CMK (cell line): ENCODE measurements at regions not wholly inside any gene's neighbourhood (a gene's known extent, or its start where the extent isn't known, plus 50 kb on each side); places are given as distances from the start of the nearest gene placed in this dataset.
"Not testable (repeated sequence)": the region's sequence is repeated elsewhere in the genome, so short reads cannot be mapped to it uniquely, and the experiment has no call there.

Experiments
- DNase-seq: peaks from one replicate; pipeline ENCODE4 v3.0.0-alpha.2; 2010; ENCODE audit warnings: low read depth

DNA sequence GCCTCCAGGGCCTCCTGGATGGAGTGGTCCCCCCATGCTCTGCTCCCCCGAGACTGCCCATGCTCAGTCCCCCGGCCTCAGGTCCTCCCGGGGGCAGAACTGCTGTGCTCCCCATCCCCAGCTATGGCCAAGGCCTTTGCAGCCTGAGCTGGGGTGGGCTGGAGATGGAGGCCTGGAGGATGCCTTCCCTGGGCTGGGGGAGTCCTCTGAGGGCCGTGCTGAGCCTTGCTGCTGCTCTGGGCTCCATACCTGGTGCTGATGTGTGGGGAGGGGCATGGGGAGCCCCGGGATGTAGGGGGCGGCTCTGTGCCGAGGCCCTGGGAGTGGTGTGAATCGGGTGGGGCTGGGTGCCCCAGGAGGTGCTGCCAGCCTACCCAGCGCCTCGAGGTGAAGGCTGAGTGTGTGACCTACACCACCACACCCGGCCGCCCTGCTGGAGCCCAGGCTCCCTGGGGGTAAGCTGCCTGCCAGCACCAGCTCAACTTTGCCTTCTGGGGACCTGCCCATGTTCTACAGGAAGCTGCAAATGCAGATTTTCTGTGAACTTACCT is 109.5 kb downstream of the UNCX start:
- DNase-seq: no peak

DNA sequence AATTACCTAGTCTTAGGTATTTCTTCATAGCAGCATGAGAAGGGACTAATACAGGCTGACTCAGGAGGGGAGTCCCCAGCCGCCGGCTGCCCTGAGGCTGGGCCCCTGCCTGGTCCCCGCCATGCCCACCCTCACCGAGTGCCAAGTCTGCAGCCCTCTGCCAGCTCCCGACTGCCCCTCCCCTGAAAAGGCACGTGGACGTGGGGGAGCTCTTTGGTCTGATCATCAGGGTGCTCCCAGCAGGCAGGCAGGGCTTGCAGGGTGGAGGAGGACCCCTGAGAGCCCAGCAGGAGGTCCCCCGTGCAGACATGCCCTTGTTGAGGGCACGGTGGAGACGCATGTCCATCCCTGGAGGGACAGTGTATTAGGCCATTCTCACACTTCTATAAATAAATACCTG is 110.9 kb downstream of the UNCX start:
- DNase-seq: no peak

- DNase-seq: no peak
These were observed 111.7 kb downstream of the UNCX start for GRCh38 chr7:1344421-1344820.

DNA sequence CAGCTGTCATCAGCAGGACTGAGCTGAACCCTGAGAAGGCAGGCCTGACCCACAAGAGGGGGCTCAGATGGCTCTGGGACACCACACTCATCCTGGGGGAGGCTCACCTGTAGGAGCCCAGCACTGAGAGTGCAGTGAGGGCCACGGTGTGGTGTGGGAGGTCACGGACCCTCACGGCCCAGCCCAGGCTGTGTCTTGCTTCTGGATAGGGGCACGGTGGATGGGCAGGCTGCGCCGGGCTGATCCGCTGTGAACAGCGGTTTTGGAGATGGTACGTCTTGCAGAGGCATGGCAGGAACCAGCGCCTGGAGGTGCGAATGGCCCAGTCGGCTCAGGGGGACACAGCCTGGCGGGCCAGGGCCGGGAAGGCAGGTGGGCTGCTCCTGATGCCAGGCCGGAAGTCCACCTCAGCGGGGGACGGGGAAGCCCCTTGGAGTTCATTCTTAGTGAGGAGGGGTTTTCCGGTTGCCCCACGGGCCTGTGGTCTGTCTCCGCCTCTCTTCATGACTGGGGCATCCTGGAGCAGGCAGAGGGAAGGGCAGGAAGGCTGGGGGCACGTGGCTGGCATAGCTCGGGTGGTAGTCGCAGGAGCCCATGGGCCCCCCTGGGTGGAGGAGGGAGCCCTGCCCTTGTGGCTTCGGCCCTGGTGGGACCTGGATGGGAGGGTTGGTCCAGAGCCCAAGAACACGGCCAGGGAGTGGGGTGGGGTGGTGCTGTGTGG is 112.5 kb downstream of the UNCX start:
- DNase-seq: no peak

DNA sequence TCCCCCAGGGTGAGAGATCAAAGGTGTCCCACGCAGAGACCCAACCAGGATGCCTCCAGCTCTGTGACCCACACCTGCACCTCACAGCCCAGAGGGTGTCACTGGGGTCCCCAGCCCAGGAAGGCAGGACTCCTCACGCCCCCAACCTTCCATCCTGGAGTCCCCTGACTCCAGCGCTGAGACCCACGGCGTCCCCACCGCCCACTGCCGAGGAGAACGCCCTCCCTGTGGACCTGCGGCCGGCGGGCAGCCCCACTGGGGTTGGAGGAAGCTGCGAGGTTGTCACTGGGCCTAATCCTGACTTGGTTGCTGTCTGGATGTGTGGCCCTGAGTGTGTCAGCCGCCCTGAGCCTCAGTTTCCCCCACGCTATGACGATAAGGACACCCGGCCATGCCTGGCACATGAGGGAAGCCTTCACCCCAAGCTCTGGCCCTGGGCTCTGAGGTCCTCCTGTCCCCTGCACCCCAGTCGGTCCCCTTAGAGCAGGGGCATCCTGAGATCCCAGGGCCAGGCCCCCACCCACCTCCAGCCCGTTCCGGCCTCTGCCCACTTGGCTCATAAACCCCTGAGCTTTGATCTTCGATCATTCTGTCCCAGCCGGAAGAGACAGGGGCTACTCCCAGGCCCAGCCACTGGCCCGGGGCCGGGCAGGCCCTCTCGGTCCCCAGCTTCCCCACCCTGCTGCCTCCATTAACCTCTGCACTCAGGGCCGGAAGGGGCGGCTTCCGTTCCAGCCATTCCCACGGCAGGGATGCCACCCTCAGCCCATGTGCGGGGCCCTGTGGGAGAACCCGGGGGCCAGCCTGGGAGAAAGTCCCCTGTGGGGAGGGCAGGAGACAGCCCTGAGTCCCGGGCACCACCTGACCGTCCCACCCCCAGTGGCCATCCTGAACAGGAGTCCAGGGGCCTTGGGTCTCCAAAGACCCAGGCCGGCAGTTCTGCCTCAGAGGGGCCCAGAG is 113.2 kb downstream of the MICALL2 start:
- DNase-seq: no peak

GRCh38 chr7:1346851-1347250 is 112.4 kb downstream of the MICALL2 start:
- DNase-seq: no peak

- DNase-seq: no peak
These were observed 111.0 kb downstream of the MICALL2 start for GRCh38 chr7:1348096-1348822.

GRCh38 chr7:1348823-1349335 is 110.4 kb downstream of the MICALL2 start:
- no peak for DNase-seq

- DNase-seq: no peak
These were observed 109.9 kb downstream of the MICALL2 start for GRCh38 chr7:1349351-1349761.

DNA sequence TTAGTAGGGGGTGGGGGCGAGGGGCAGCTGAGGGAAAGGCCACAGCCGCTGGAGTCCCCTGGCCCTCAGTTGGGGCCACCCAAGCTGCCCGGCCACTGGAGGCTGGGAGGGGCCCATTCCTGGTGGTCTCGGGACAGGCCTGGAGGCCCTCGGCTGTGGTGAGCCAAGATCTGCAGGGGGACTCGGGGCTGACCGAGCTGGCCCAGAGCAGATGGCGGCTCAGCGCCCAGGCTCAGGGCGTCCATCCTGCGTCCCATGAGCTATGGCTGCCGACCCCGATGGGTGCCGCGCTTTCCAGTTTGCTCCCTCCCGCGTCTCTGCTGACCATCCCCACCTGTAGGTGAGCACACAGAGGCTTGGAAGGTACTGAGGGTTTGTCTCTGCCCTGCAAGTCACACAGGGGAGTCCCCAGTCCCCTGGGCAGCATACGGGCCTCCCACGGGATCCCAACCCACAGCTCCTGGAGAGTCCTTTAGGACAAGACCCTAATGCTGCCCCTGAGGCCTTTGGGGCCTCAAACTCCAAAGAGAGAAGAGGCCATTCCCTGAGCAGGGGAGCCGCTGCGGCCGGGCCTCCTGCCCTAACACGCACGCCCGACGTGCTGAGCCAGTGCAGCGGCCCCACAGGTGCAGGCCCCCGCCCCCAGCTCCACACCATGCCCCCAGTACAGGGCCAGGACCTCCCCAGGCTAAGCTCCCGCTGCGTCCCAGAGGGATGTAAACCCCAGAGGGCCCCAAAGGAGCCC is 107.2 kb downstream of the MICALL2 start:
- no peak for DNase-seq

DNA sequence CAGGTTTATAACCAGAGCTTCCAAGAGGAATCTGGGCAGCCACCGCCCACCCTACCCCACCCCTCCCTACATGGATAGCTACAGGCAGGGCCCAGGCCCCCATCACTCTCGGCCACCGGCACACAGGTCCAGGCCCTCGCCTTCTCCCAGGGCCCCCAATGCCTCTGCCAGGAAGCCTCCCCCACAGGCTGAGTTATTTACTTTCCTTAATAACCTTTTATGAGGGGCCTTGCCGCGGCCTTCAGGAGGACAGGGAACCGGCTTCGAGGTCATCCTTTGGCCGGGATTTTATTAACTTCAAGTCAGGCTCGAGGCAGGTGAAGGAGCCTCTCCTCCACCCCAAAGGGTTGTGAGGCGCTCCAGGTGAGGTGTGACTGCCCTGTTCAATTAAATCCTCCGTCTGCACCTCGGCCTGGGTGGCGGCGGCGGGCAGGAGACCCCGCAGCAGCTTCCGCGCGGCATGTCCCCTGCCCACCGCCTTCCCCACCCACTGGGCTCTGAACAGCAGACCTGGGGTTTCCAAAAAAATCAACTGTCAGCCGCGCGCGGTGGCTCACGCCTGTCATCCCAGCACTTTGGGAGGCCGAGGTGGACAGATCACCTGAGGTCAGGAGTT is 106.5 kb downstream of the MICALL2 start:
- DNase-seq: no peak

DNA sequence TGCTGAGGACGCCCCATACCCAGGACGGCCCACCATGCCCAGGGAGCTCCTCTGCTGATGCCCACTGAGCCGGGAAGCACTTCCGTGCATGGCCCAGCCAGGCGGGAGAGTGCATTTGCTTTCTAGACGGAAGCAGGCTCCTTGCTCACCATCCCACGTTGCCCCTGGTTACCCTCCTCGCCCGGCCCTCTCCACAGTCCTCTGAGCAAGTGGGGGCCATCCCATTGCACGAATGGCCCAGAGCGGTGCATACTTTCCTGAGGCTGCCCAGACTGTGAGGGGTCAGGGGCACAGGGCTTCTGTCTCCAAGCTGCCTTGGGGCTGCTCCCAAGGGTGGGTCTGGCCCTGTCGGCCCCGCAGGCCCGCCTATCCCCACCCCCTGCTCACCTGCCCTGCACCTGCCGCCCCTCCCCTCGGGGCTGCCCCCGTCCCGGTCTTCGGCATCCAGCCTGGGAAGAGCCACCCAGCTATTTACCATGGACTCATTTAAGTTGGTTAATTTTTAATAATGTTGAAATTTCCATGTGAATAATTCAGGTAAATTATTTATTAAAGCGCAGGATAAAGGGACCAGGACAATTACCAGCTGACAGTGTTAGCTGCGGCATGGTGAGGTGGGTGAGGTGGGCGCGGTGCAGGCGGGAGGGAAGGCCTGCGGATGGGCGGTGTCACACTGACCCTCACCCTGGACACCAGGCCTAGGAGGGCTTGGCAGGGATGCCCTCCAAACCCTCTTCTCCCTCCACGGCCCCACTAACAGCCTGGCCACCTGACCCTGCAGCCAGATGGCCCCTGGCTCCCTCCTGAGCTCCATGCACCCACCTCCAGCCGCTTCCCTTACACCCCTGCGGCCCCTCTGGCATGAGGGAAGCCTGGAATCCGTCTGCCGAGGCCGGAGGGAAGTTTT is 104.4 kb downstream of the MICALL2 start:
- no peak for DNase-seq

DNA sequence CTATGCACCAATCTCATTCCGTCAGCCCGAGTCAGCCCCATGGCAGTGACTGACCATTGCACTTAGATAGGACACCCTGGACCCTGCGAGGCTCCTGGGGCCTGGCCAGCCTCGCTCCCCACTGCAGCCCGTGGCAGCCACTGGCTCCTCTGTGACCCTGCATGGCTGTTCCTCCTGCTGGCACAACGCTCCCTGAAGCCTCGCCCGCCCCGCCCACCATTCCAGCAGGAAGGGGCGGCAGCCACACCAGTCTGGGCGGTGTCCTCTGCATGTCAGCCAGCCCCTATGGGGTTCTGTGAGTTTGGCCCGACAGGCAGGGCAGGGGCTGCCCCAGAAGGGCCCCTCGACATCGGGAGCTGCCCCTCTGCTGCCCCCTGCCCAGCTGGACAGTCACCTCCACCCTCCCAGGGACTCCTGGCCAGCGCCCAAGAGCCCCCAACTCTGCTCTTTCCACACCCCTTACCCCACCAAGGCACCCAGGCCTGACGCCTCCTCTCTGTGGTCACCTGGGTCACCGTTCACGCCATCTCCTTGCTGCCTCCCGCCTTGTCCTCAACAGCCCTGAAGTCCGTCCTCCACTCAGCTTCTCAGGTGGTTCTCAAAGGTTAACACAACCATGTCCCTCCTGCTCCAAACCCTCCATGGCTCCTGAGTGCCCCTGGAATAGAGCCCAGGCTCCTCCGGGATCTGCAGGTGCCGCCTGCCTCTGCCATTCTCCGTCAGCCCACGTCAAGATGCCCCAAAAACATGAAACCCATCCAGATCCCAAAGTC is 103.5 kb downstream of the MICALL2 start:
- no peak for DNase-seq

- not testable (repeated sequence) for DNase-seq
These were observed 102.4 kb downstream of the MICALL2 start for GRCh38 chr7:1356853-1357252.

DNA sequence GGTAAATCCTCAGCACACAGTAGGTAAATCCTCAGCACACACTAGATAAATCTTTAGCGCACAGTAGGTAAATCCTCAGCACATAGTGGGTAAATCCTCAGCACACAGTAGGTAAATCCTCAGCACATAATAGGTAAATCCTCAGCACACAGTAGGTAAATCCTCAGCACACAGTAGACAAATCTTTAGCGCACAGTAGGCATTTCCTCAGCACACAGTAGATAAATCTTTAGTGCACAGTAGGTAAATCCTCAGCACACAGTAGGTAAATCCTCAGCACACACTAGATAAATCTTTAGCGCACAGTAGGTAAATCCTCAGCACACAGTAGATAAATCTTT is 102.0 kb downstream of the MICALL2 start:
- not testable (repeated sequence) for DNase-seq

GRCh38 chr7:1357601-1358271 is 101.5 kb downstream of the MICALL2 start:
- DNase-seq: no peak

GRCh38 chr7:1358376-1359050 is 100.8 kb downstream of the MICALL2 start:
- DNase-seq: no peak

DNA sequence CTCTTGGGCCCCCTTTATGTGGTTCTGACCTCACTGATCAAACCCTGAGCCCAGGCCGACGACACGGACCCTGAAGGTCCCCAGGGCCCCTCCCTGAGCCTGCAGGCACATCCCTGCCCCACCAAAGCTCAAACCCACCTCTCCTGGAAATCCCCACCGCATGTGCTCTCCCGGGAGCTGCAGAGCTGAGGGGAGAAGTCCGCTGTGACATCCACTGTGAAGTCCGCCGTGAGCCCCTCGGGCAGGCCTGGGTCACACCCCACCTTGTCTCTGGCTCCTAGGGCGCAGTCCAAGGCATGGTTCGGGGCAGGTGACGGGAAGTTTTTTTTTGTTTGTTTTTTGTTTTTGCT is 100.2 kb downstream of the MICALL2 start:
- no peak for DNase-seq
